D721Med (cell line): ENCODE measurements at regions not wholly inside any gene's neighbourhood (a gene's known extent, or its start where the extent isn't known, plus 50 kb on each side); places are given as distances from the start of the nearest gene placed in this dataset.

ENCODE experiments used
- DNase-seq: peaks from one replicate; pipeline ENCODE4 v3.0.0; 2011; ENCODE audit warnings: low spot score; ENCODE audit not compliant: insufficient read length
- FAIRE-seq: peaks from 2 replicates; lab custom pipeline; 2011; peaks lifted over from hg19 to GRCh38; lab: Jason Lieb, UNC
- TF ChIP-seq, protein P1 (sequence below): IDR thresholded peaks from 2 replicates; pipeline ENCODE4 v1.5.1; 2012; ENCODE audit warnings: mild to moderate bottlenecking, control low read depth; ENCODE audit not compliant: insufficient read depth; ENCODE audit errors: missing control alignments

DNA sequence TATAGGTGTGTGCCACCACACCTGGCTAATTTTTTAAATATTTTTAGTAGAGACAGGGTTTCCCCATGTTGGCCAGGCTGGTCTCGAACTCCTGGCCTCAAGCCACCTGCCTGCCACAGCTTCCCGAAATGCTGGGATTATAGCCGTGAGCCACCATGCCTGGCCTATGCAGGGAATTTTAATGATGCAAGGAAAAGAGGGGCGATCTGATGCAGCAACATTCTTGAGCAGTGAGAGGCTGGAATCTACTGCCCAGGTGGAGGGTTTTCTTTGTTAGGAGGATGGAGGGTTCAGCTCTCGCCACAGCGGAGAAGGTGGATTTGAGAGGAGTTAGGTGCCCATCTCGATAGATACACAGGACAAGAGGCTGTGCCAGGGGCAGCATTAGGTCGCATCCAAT is 332.3 kb downstream of the GATA3 start:
- TF ChIP-seq, protein P1, sequence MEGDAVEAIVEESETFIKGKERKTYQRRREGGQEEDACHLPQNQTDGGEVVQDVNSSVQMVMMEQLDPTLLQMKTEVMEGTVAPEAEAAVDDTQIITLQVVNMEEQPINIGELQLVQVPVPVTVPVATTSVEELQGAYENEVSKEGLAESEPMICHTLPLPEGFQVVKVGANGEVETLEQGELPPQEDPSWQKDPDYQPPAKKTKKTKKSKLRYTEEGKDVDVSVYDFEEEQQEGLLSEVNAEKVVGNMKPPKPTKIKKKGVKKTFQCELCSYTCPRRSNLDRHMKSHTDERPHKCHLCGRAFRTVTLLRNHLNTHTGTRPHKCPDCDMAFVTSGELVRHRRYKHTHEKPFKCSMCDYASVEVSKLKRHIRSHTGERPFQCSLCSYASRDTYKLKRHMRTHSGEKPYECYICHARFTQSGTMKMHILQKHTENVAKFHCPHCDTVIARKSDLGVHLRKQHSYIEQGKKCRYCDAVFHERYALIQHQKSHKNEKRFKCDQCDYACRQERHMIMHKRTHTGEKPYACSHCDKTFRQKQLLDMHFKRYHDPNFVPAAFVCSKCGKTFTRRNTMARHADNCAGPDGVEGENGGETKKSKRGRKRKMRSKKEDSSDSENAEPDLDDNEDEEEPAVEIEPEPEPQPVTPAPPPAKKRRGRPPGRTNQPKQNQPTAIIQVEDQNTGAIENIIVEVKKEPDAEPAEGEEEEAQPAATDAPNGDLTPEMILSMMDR = no peak
- no peak for FAIRE-seq

DNA sequence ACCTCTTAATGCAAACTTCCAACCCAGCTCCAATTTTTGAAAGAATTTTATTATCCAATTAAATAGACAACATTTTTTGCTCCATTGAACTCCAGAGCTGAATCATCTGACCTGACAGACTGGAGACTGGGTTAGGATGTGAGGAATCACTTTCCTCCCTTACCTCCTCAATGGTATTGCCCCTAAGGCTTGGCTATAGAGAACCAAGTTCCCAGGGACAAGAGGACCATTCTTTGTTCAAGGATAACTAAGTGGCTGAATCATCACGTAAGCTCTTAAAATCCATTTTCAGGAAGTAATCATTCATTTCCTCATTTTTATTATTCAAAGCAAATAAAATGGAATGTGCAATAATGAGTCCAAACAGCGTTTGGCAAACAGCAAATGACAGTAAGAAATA is 335.1 kb downstream of the GATA3 start:
- TF ChIP-seq, protein P1 = no peak
- FAIRE-seq = no peak
- no peak for DNase-seq

More for the DNA sequence above, 332.3 kb downstream of the GATA3 start:
- DNase-seq = no peak

DNA sequence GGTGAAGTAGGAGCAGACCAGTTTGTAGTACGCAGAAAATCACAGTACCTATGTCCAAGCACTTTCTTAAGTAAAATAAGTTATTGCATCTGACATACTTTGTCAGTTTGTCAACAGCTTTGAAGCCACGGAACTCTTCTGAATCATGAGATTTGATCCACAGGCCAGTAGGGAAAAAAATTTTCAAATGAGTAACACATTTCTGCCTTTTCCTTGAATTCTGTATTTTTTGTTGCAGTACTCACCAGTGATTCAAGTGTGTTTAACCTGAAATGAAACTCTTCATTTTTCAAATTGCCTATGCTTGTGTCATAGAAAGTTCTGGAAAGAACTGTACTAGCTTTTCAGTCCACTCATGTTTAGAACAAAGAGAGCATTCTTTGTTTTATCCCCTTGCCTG is 337.7 kb downstream of the GATA3 start:
- no peak for DNase-seq
- no peak for FAIRE-seq
- TF ChIP-seq, protein P1 = no peak

DNA sequence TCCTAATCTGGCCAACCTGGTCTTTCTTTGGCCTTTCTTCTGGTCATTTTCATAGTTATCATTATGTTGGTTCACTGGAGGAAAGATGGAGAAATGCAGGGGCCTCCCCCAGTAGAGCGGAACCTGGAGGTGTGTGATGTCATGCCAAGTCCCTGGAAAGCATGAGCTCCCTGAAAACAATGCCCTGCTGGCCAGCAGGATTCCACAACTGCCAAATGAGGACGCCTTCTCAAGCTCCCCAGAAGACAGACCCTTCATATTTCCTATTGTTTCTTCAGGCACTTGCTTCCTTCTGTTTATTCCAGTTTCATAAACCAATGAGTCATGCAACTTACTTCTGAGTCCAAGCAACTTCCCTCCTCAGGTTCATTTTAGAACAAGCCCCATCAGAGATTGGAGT is 339.0 kb downstream of the GATA3 start:
- DNase-seq (no peak), FAIRE-seq (no peak)
- TF ChIP-seq, protein P1 = no peak

DNA sequence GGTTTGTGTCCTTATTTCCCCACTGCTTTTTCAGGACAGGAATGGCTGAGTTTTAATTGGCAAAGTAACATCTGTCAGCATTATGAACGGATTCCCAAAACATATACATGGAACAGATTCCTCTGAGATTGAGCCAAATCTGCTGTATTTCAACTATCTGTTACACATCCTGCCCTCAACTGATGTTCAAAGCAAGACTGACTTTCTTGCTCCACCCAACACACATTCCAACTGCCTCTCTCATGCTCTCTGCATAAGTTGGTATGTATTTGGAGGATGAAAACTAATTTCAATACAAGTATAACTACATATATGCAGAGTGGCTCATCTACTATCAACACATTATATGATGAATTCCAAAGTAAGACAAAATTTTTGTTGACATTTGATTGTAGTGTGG is 342.2 kb downstream of the GATA3 start:
- FAIRE-seq (no peak), DNase-seq (no peak)
- TF ChIP-seq, protein P1 = no peak

DNA sequence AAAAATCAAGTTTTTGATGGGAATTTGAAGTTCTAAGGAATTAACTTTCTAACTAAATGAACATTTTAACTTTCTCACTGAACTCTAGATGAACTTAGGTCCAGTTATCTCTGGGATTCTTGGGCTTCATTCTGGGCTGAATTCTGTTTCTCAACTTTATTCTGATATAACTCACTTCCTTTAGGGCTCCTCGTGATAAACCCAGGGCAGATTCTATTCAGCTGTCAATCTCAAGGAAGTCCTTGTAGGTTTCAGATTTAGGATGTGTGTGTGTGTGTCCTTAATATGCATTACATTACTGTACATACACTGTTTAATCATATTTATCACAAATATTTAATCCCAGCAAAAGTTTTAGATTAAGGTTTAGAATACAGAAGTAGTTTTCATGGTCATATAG is 344.3 kb downstream of the GATA3 start:
- TF ChIP-seq, protein P1 = no peak
- no peak for FAIRE-seq
- no peak for DNase-seq

DNA sequence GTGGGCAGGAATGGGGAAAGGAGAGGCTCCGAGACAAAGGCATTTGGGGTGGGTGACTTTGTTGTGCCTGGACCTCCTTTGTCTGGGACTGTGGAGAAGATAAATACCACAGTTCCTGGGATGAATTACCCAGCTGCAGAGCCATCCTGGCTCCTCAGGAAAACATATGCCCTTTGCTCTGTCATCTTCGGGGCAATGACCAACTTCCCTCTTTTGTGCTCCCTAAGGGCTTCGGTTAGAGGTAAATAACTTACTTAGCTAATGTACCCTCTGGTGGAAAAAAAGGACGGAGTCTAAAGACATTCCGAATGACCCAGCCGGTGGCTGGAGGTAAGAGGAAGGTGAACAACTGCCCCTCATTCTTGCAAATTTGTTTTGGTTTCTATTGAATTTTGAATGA is 345.7 kb downstream of the GATA3 start:
- DNase-seq (no peak), FAIRE-seq (no peak)
- TF ChIP-seq, protein P1 = no peak
